GM23338 (cell line): ENCODE measurements at regions not wholly inside any gene's neighbourhood (a gene's known extent, or its start where the extent isn't known, plus 50 kb on each side); places are given as distances from the start of the nearest gene placed in this dataset.

Experiments used
- CREB1 ChIP-seq: fragments of 250-450 bp; sonication (Bioruptor Pico); IDR thresholded peaks from 2 replicates; pipeline ENCODE4 v1.5.0; 2020; ENCODE audit warnings: low read depth, mild to moderate bottlenecking, moderate library complexity
- EZH2 ChIP-seq: fragments of 200-600 bp; sonication (generic); IDR thresholded peaks from one replicate; pipeline ENCODE4 v1.8.0; 2017; ENCODE audit warnings: antibody characterized with exemption, mild to moderate bottlenecking, low read depth; ENCODE audit not compliant: unreplicated experiment
- JUNB ChIP-seq: IDR thresholded peaks from one replicate; pipeline ENCODE4 v1.6.1; 2016; ENCODE audit warnings: antibody characterized with exemption; ENCODE audit not compliant: unreplicated experiment
- POLR2AphosphoS5 ChIP-seq: IDR thresholded peaks from 2 replicates; pipeline ENCODE4 v1.6.1; 2016; ENCODE audit warnings: antibody characterized with exemption, low read depth
- TF ChIP-seq, protein P1 (sequence below), 2 experiments: fragments of 200-600 bp in 1 of 2; sonication (generic) in 1 of 2; conservative IDR thresholded peaks; 2 replicates each; pipeline versions ENCODE4 v1.5.1 to v1.6.1; 2016 to 2017; ENCODE audit warnings: antibody characterized with exemption in 2 of 2, low read depth in 2 of 2, mild to moderate bottlenecking in 2 of 2, moderate library complexity in 1 of 2
- TF ChIP-seq, protein P2 (sequence below): IDR thresholded peaks from one replicate; pipeline ENCODE4 v1.6.1; 2018; ENCODE audit warnings: antibody characterized with exemption; ENCODE audit not compliant: unreplicated experiment
- TF ChIP-seq, protein P3 (sequence below): fragments of 250-450 bp; sonication (Bioruptor Pico); IDR thresholded peaks from 2 replicates; pipeline ENCODE4 v1.5.0; 2020; ENCODE audit warnings: mild to moderate bottlenecking, moderate library complexity

DNA sequence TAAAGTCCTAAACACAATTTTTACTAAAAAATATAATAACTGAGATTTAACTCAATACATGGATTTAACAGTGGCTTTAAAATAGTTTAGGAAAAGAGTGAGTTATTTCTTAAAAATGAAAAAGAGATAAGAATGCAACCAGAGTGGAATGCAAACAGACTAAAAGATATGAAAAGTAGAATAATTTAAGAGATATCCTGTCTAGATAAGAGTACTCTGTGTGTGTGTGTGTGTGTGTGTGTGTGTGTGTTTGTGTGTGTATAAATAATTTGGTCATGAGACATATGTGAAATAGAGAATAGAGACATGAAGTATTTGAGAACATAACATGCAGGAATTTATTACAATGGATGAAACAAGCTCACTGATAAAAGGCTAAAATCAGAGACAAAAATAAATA, 986.9 kb upstream of the CHORDC1 start:
- TF ChIP-seq, protein P1, sequence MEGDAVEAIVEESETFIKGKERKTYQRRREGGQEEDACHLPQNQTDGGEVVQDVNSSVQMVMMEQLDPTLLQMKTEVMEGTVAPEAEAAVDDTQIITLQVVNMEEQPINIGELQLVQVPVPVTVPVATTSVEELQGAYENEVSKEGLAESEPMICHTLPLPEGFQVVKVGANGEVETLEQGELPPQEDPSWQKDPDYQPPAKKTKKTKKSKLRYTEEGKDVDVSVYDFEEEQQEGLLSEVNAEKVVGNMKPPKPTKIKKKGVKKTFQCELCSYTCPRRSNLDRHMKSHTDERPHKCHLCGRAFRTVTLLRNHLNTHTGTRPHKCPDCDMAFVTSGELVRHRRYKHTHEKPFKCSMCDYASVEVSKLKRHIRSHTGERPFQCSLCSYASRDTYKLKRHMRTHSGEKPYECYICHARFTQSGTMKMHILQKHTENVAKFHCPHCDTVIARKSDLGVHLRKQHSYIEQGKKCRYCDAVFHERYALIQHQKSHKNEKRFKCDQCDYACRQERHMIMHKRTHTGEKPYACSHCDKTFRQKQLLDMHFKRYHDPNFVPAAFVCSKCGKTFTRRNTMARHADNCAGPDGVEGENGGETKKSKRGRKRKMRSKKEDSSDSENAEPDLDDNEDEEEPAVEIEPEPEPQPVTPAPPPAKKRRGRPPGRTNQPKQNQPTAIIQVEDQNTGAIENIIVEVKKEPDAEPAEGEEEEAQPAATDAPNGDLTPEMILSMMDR (conservative IDR thresholded peaks at IDR 0.05; ENCODE audit: low read depth in 2 of 2) = no peak
- TF ChIP-seq, protein P2, sequence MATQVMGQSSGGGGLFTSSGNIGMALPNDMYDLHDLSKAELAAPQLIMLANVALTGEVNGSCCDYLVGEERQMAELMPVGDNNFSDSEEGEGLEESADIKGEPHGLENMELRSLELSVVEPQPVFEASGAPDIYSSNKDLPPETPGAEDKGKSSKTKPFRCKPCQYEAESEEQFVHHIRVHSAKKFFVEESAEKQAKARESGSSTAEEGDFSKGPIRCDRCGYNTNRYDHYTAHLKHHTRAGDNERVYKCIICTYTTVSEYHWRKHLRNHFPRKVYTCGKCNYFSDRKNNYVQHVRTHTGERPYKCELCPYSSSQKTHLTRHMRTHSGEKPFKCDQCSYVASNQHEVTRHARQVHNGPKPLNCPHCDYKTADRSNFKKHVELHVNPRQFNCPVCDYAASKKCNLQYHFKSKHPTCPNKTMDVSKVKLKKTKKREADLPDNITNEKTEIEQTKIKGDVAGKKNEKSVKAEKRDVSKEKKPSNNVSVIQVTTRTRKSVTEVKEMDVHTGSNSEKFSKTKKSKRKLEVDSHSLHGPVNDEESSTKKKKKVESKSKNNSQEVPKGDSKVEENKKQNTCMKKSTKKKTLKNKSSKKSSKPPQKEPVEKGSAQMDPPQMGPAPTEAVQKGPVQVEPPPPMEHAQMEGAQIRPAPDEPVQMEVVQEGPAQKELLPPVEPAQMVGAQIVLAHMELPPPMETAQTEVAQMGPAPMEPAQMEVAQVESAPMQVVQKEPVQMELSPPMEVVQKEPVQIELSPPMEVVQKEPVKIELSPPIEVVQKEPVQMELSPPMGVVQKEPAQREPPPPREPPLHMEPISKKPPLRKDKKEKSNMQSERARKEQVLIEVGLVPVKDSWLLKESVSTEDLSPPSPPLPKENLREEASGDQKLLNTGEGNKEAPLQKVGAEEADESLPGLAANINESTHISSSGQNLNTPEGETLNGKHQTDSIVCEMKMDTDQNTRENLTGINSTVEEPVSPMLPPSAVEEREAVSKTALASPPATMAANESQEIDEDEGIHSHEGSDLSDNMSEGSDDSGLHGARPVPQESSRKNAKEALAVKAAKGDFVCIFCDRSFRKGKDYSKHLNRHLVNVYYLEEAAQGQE = no peak
- TF ChIP-seq POLR2AphosphoS5 = no peak
- TF ChIP-seq JUNB = no peak
- no peak for TF ChIP-seq EZH2
- TF ChIP-seq, protein P3, sequence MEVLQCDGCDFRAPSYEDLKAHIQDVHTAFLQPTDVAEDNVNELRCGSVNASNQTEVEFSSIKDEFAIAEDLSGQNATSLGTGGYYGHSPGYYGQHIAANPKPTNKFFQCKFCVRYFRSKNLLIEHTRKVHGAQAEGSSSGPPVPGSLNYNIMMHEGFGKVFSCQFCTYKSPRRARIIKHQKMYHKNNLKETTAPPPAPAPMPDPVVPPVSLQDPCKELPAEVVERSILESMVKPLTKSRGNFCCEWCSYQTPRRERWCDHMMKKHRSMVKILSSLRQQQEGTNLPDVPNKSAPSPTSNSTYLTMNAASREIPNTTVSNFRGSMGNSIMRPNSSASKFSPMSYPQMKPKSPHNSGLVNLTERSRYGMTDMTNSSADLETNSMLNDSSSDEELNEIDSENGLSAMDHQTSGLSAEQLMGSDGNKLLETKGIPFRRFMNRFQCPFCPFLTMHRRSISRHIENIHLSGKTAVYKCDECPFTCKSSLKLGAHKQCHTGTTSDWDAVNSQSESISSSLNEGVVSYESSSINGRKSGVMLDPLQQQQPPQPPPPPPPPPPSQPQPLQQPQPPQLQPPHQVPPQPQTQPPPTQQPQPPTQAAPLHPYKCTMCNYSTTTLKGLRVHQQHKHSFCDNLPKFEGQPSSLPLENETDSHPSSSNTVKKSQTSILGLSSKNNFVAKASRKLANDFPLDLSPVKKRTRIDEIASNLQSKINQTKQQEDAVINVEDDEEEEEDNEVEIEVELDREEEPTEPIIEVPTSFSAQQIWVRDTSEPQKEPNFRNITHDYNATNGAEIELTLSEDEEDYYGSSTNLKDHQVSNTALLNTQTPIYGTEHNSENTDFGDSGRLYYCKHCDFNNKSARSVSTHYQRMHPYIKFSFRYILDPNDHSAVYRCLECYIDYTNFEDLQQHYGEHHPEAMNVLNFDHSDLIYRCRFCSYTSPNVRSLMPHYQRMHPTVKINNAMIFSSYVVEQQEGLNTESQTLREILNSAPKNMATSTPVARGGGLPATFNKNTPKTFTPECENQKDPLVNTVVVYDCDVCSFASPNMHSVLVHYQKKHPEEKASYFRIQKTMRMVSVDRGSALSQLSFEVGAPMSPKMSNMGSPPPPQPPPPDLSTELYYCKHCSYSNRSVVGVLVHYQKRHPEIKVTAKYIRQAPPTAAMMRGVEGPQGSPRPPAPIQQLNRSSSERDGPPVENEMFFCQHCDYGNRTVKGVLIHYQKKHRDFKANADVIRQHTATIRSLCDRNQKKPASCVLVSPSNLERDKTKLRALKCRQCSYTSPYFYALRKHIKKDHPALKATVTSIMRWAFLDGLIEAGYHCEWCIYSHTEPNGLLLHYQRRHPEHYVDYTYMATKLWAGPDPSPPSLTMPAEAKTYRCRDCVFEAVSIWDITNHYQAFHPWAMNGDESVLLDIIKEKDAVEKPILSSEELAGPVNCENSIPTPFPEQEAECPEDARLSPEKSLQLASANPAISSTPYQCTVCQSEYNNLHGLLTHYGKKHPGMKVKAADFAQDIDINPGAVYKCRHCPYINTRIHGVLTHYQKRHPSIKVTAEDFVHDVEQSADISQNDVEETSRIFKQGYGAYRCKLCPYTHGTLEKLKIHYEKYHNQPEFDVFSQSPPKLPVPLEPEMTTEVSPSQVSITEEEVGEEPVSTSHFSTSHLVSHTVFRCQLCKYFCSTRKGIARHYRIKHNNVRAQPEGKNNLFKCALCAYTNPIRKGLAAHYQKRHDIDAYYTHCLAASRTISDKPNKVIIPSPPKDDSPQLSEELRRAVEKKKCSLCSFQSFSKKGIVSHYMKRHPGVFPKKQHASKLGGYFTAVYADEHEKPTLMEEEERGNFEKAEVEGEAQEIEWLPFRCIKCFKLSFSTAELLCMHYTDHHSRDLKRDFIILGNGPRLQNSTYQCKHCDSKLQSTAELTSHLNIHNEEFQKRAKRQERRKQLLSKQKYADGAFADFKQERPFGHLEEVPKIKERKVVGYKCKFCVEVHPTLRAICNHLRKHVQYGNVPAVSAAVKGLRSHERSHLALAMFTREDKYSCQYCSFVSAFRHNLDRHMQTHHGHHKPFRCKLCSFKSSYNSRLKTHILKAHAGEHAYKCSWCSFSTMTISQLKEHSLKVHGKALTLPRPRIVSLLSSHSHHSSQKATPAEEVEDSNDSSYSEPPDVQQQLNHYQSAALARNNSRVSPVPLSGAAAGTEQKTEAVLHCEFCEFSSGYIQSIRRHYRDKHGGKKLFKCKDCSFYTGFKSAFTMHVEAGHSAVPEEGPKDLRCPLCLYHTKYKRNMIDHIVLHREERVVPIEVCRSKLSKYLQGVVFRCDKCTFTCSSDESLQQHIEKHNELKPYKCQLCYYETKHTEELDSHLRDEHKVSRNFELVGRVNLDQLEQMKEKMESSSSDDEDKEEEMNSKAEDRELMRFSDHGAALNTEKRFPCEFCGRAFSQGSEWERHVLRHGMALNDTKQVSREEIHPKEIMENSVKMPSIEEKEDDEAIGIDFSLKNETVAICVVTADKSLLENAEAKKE (CRISPR knock-in tag) = no peak
- no peak for TF ChIP-seq CREB1 (CRISPR knock-in tag)
